Fibroblast of upper back skin (primary cell): ENCODE measurements at regions not wholly inside any gene's neighbourhood (a gene's known extent, or its start where the extent isn't known, plus 50 kb on each side); places are given as distances from the start of the nearest gene placed in this dataset.
"Not testable (repeated sequence)": the region's sequence is repeated elsewhere in the genome, so short reads cannot be mapped to it uniquely, and the experiment has no call there.

Experiments
- DNase-seq: peaks from one replicate; pipeline ENCODE4 v3.0.0-alpha.2; 2013

DNA sequence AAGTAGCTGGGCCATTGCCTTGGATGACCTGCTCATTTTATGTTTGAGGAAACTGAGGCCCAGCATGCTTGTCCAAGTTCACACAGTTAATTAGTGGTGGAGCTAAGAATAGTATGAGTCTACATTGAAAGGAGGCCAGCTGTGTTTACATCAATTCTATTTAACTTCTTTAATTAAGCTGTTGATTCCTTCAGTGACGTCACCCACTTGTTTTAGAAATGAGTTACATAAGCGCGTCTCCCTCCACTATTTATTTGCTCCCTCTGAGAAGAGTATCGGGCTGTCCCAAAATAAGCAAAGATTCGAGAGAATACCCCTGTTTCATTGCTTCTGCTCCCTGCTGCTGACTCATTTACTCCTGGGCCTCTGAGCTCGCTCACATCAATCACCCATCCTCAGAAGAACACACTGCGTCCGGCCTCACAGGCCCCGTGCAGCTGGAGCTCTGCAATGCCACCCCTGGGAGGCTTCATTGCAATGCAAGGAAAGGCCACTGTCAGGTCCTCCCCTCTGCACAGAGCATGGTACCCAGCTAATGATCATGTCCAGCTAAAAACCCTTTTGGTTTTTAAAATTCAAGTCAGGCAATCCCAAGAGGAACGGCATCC is 74.8 kb upstream of the BMP2 start:
- DNase-seq, result no peak

DNA sequence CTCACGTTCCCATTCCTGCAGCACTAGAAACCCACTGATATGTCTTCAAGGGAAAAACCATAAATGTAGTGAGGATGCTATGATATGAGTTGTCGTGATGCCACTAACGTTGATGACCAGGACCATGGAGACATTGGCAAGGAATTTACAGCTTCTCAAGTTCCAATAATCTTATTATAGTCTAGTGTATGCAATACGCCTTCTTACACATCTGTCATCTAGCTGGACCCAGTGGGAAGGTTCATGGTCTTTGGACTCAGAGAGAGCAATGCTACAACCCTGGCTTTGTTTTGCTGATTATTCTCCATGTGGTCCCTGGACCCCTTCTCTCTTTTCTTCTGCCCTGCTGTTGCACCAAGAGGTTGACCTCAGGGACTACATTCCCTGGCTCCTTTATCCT is 76.0 kb upstream of the BMP2 start:
- no peak for DNase-seq

DNA sequence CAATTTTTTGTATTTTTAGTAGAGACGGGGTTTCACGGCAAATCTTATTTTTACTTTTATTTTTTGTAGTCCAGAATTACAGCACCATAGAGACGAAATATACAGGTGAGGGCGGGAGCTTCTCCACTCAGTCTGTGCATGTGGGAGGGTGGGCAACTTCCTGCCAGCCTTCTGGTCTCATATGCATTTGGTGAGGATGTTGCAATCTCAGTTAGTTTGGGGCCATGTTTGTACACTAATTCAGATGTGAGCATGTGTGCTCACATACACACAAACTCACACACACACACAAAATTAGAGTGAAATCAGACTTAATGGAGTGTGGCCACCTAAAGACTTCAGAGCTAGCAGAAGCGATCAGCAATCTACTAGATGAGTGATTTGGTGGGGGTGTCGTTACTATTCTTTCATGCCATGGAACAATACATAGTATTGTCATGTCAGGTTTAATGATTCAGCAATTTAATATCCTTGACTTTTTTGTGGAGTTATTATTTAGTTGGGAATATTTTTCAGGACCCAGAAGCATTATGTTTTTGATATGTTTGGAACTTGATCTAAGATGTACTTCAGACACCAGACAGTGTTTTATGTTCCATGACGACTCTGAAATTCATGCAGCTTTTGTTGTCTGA is 78.0 kb upstream of the BMP2 start:
- no peak for DNase-seq

DNA sequence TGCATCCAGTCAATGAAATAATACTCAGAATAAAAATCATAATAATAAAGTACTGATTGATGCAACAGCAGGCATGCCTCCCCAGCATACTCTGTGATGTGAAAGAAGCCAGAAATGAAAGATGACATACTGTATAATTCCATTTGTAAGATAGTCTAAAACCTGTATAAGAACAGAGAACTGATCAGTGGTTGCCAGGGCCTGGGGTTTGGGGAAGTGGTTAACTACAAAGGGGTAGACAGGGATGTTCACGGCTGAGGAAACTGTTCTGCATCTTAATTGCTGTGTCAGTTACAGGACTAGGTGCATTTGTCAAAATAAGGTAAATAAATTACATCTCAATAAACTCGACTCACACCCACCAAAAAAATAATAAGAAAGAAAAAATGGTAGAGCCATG is 81.3 kb upstream of the BMP2 start:
- no peak for DNase-seq

DNA sequence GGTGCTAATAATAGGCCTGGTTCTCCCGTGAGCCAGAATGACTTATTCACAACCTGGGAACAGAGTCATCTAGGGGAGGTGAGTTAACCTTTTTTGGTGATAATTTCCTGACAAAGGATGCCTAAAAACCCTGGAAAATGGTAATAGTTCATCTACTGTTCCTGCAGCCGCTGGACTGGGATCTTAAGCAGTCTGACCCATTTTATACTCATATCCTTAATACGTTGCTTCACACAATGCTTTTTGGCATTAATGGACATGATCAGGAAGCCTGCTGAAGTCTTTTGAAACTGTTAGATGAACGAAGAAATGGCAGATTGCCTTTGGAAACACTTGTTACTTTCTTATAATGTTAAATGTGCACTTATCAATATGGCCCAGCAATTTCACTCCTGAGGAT is 81.9 kb upstream of the BMP2 start:
- no peak for DNase-seq

DNA sequence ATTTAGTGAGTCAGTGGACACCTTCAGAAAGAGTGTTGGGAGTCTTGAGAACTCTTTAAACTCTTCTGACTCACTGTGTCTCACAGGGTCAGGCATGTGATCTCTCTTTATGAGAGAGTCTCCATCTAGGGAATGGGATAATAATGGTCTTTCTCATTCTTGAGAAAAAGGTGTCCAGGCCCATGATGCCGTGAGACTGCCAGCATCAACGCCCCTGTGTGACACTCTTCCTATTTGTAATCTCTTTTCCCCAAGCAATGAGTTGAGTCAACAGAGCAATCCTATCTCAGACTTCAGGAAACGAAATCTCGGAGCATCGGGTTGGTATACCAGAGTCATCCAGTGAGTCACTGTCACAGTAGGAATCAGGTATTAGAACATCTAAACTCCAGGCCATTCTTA is 82.3 kb upstream of the BMP2 start:
- no peak for DNase-seq

DNA sequence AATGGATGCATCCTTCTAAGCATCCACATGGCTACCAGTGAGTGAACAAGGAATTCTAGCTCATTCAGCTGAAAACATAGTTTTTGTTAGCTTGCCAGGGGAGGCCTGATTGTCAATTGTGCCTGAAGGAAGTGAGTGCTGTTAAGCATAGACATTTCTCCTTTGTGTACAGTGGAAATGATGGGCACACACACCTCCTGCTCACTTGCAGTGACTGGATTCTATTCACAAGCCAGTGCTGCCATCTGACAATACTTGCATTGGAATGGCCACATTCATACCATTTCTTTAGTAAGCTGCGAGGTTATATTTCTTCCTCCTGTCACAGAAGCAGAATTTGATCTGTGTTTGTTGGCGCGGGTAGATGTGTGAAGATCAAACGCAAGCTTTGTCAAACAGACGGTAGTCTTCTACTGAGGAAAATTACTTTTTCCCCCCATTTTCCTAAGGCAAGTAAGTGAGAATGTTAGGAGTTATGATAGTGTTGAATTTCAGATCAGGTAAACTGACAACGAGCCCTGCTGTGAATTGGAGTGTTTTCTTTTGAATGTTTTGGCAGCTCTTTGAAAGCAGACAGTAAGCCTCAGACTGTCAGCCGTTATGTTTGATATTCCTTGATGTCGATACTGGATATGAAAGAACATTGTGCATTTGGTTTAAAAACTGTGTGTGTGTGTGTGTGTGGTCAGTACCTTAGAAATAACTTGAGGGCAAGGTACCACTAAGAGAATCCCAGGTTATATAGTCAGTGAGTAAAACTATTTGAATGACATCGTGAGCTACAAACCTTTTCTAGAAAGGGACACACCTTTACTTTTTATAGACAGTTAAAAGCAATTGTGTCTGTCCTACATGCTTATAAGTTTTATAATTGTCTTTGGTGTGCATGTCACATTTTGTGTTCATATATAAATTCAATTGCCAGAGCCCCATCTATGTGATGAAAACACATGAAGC is 84.2 kb upstream of the BMP2 start:
- no peak for DNase-seq

DNA sequence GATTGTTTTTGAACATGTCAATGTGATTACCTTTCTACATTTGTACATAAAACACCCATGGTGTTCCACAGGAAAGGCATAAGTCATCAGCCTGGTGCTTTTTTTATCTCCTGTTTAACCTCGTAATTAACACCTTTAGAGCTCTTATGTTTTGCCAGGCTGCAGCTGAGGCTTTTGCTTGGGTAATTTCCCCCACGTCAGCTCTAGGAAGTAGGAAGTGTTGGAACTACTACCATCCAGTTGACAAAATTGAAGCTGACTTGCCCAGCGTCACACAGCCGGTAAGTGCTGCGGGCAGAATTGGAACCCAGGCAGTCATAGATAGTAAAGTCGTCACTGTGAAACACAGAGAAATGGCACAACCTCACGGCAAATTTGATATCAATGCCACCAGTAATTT is 86.6 kb upstream of the BMP2 start:
- no peak for DNase-seq

DNA sequence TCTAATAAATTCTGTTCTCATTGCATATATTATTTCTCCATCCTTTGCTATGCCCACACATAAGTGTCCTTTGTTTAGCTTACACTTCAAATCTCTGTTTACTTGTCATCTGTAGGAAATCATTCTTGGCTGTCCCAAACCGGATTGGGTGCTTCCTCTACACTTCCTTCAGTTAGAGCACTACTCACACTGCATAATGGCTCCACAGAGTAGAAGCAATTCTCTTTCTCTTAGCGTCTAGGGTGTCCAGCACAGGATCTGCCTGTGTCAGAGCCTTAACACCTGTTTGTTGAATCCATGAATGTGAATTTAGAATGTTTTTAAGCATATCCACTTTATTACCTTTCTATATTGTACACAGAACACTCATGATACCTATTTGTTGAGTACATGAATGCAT is 87.0 kb upstream of the BMP2 start:
- no peak for DNase-seq

DNA sequence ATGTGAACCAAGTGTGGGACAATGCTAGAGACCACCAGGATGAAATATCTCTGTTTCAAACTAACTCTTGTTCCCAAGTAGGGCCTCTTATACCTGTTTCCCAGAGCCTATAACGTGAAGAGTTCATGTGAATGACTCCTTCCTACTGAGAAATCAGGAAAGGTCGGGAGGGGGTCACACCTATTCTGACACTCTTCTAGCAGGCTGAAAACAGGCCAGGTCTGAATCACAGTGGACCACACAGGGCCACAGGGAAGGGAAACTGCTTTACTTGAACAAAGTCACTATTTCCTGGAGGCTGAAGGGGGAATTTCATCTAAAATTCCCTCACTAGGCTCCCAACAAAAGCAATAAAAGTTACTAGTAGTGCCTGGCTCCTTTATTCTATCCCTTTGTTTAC is 88.4 kb upstream of the BMP2 start:
- DNase-seq, result no peak

DNA sequence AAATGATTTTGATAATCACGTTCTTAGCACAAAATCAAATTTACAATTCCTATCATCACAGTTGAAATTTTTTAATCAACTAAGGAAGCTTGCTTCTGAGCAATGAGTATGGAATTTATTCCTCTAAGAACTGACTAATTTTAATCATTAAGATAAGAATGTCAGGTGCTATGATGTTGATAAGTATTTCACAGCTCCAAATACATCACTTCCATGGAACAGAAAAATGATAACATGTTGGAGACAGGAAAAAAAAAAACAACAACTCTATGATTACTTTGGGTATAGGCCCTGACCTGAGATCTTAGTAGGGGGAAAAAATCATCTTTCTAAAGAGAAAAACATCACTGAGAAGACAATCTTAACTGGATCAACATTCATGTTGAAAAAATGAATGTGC is 89.4 kb upstream of the BMP2 start:
- no peak for DNase-seq

DNA sequence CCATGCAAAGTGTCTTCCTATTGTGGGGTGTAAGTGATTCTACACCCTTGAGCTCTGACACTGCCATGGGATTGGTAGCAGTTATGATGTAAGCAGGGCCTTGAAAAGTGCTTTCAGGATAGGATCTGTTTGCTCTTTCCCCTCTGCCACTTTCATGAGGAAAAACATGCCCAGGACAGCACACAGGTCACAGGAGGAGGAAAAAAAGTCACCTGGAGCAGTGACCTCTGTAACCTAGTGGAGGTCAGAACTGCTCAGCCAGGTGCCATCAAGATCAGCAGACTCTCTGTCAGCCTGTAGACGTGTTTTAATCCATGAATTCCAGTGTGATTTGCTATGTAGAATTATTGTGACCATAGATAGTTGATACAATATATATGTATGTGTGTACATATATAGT is 92.7 kb upstream of the BMP2 start:
- no peak for DNase-seq

DNA sequence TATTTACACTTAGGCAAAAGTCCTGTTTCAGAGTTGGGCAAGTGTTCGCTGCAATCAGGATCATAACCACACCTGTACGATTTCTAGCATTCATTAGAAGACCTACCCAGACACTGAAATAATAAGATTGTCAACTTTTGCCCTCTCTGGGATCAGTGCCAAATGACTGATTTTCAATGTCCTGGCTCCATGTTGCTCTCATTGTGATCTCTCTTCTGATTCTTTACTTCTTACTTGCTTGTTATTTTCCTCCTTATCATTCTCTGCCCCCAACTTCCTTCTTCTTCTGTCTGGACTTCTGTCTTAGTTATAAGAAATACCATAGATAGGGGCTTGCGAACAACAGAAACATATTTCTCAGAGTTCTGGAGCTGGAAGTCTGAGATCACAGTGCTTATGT is 94.4 kb upstream of the BMP2 start:
- no peak for DNase-seq

DNA sequence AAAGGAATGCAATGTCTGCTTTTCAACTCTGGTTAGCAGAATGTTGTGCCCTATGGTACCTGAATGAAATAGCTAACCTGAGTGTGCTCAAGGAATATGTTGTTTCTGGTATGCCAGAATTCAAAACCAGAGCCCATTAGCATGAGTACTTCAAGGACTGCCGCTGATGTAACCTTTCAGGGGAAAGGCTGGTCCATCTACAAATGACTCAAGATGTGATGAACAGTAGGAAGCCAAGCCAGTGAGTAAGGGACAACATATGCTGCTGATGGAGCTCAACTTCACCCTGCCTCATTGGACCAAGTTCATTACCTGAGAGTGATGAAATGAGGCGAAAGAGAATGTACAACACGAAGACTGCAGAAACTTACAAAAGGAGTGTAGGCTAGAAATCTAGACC is 95.7 kb upstream of the BMP2 start:
- DNase-seq, result no peak

DNA sequence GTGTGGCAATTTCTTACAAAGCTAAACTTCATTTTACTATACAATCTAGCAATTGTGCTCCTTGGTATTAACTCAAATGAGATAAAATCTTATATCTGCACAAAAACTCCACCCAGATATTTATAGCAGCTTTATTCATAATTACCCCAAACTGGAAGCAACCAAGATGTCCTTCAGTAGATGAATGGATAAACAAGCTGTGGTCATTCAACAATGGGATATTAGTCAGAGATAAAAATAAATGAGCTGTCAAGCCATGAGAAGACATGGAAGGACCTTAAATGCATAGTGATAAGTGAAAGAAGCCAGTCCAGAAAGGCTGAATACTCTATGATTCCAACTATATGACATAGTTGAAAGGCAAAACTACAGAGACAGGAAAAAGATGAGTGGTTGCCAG is 98.9 kb upstream of the BMP2 start:
- DNase-seq, result no peak

DNA sequence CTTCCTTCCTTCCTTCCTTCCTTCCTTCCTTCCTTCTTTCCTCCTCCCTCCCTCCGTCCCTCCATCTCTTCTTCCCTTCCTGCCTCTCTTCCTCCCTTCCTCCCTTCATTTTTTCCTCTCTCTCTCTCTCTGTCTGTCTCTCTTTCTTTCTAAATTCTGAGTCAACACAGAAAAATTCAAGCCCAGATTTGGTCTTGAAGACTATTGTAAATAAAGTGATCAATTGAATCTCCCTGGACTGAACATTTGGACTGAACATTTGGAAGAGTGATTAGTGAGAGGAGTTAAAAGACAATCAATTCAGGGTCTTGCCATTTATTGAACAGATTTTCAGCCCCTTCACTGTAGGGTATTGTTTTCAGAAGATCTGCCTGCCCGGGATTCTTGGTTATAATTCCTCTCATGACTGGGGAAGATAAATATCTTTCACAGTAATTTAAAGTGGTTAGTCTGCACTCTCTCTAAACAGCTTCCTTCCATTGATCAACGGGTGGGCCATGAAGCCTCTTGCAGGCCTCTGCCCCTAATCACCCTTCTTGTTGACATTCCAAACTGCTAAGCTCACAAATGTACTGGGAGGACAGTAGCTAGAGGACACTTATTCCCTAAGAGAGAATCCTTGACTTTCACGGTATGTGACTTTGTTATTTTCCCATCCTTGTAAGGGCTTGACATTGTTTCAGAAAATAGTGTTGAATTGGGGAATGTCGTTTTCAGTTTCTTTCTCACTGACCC is 101.7 kb upstream of the BMP2 start:
- DNase-seq, result peak; percentile 3

DNA sequence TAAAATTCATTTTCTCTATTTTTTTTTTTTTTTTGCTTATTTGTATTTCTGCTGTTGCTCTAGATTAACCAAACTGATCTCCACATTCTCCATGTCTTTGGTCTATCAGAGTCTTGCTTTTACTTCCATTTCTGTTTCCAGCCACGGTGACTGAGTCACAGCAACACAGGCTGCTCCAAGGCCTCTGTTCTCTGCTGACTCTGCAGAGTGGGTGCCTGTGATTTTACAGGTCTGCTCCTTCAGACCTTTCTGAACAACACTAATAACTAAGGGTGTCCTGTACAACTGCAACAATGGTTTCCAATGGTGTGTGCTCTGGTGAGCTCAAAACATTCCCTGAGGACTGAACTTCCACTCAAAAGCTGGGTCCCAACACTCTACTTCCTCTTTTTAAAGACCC is 102.3 kb upstream of the BMP2 start:
- no peak for DNase-seq

DNA sequence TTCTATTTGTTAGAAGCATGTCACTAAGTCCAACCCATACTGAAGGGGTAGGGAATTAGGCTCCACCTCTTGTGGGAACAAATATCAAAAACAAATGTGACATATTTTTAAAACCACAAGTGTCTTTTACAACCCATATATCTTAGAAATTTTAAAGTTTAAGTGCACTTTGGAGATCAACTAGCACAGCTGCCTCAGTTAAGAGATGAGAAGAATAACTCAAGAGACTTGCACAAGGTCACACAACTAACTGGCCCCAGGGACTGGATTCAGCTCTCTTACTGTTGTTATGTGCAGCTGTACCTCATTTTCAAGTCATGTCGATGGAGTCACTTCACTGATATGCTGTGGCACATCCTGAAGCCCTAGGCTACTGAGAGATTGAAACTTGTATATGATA is 102.9 kb upstream of the BMP2 start:
- DNase-seq, result no peak

DNA sequence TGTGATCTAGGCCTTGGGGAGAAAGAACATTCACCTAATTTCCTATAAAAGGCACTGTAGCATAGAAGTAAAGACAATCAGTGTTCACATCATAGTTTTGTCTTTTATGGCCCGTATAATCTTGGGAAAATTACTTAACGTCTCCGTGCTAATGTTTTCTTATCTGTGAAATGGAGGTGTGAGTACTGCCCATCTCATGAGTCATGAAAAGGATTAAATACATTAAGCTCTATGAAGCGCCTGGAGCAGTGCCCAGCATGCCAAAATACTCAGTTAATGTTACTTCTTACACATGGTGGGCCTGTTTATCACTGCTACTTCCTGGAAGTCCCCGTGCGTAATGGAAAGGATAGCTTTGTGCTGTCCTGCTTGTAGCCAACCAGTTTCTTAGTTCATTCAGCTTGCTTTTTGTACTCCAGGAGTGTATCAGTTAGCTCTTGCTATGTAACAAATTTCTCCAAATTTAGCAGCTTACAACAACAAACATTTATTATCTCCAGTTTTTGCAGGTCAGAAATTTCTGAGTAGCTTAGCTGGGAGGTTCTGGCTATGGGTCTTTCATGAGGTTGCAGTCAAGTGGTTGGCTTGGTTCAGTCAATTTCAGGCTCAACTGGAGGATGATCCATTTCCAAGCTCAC is 103.6 kb upstream of the BMP2 start:
- DNase-seq, result no peak

DNA sequence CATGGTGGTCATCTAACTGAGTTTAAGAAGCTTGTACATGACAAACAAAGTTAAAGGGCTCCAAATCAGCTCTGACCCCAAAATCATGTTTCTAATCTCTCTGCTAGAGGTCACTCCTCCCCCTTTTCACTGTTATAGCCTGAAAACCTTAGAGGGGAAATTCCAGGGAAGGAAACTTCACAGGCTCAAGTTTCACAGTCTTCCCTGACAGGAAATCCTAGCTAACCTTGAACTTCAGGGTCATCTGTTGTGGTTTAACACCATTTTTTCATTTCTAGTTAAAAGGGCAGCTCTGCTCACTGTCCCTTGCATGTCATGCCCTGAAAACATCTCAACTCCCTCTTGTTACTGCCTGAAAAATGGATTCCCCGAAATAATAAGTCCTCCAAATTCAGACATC is 104.4 kb upstream of the BMP2 start:
- DNase-seq, result no peak

DNA sequence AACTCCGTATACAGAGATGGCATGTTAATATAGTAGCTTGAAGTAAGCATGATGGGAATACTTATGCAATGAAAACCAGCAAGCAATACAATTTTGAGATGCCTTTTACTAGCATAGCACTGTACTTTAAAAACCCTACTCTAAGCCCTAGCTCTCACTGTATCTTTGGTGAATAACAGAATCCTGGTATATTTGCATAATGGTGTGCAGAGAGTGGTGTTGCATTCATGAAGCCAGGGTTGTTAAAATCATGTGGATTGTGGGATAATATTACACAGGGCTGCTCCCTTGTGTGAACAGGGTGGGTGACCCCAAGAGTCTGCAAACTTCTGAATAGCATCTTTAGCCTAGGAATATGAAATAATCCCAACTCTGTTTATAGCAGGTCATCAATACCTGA is 105.2 kb upstream of the BMP2 start:
- DNase-seq, result no peak

DNA sequence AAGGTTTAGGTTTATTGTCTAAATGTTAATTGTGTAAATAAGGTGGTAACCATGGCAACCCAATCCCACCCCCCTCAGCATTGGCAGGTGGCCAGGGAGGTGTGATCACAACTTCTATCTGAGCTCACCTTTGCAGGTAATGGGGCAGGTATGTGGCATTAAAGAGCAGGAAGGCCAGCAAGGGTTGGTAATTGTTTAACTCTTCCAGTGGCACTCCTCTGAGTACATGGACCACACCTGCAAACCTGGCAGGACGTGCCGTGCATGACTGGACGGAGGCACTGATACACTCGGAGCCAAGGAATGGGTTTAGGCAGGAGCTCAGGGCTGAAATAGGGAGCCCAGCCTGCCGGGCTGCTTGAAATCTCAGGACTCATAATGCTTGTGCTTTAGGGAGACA is 107.0 kb upstream of the BMP2 start:
- DNase-seq, result no peak

DNA sequence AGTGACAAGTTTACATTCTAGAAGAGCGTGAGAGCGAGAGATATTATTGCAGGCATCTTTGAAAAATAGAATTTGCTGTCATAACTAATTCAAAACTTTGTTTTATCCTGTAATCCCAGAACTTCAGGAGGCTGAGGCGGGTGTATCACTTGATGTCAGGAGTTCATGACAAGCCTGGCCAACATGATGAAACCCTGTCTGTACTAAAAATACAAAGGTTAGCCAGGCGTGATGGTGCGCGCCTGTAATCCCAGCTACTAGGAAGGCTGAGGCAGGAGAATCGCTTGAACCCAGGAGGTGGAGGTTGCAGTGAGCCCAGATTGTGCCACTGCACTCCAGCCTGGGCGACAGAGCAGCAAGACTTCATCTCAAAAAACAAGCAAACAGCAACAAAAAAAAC is 108.6 kb upstream of the BMP2 start:
- not testable (repeated sequence) for DNase-seq
